AG09319 (cell line): ENCODE measurements at regions not wholly inside any gene's neighbourhood (a gene's known extent, or its start where the extent isn't known, plus 50 kb on each side); places are given as distances from the start of the nearest gene placed in this dataset.
A peak's percentile ranks its signal among the peaks of the same experiment; 100 is the strongest.

Experiments
- DNase-seq: peaks from one replicate; pipeline ENCODE4 v3.0.0-alpha.2; 2010; ENCODE audit warnings: low read depth; ENCODE audit errors: extremely low read depth
- TF ChIP-seq, protein P1 (sequence below): IDR thresholded peaks from 2 replicates; pipeline ENCODE4 v1.5.1; 2011; ENCODE audit warnings: low read depth, mild to moderate bottlenecking, inconsistent platforms, low read length, moderate library complexity

DNA sequence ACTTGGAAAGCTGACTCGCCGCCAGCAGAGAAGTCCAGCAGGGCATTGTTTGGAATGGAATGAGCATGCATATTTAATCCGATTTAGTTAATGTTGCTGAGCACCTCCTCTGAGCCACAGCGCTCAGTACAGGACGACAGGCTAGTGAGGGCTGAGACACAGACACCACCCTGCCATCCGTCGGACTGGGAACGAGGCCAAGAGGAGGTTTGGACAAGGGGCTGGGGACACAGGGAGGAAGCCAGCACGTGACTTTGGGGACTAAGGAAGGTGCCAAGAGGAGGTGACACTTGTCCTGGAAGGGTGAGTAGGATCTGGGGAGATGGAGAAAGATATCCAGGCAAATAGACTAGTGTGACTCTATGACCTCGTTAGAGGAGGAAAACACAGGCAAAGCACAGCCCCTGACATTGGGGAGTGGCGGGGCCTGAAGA, 152.5 kb upstream of the ECI2 start:
- DNase-seq: no peak
- TF ChIP-seq, protein P1, sequence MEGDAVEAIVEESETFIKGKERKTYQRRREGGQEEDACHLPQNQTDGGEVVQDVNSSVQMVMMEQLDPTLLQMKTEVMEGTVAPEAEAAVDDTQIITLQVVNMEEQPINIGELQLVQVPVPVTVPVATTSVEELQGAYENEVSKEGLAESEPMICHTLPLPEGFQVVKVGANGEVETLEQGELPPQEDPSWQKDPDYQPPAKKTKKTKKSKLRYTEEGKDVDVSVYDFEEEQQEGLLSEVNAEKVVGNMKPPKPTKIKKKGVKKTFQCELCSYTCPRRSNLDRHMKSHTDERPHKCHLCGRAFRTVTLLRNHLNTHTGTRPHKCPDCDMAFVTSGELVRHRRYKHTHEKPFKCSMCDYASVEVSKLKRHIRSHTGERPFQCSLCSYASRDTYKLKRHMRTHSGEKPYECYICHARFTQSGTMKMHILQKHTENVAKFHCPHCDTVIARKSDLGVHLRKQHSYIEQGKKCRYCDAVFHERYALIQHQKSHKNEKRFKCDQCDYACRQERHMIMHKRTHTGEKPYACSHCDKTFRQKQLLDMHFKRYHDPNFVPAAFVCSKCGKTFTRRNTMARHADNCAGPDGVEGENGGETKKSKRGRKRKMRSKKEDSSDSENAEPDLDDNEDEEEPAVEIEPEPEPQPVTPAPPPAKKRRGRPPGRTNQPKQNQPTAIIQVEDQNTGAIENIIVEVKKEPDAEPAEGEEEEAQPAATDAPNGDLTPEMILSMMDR: no peak

- DNase-seq: no peak
- TF ChIP-seq, protein P1: no peak
Measured at GRCh38 chr6:4287372-4287771, 152.0 kb upstream of the ECI2 start.

DNA sequence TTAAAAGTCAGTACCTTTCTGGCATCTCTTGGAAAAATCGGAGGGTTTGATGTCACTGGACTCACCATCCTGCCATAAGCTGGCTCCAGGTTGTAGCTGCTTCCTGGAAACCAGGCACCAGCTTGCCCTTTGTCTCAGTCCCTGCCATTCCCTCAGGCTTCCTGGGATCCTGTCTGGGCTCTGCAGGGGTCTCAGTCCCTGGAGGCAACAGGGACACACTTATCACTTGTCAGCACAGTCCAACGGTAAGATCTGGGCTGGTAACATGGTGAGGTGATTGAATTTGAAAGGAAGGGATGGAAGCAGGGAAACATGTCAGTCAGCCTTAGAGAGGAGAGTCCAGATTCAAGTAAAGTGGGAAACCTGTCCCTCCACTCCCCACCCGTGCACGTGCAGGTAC, 147.6 kb upstream of the ECI2 start:
- TF ChIP-seq, protein P1: no peak
- DNase-seq: no peak

DNA sequence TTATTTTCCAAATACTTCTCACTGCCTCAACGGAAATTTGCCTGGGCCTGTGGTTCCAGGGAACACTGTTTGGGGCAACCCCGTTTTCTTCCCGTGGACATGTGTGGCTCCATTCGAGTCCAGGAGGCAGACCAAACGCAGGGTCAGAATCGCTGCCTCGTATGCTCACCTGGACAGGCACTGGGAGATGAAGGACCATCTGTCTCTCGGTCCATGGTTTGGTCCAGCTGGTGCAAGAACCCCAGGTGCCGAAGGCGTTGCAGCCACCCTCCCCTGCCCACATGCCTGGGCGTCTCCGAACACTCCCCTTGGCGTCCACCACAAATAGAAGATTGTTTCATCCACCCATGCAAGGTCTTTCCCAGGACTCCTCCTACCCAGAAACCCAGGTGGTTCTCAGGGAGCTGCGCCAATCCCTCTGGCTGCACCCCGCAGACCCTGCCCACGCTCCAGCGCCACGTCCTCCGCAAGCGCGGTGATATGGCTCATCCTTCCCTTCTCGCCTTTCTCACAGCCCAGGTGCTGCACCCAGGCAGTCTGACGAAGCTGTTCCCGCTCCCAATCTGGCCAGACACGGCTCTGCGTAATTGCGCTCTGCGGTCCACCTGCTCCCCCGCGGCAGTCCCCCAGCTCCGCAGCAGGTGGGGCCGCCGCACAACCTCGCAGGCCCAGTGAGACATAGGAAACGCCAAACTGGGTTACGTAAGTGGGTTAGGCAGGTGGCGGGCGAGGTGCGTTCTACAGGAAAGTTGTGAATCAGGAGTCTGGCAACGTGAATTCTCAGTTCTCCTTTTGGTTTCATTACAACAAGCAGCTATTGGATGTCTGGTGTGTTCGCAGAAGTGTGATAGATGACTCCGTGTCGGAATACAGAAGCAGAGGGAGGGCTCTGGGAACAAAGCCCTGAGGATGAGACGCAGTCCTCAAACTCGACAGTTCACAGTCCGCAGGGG, 146.2 kb upstream of the ECI2 start:
- no peak for DNase-seq
- TF ChIP-seq, protein P1: peak; percentile 3

DNA sequence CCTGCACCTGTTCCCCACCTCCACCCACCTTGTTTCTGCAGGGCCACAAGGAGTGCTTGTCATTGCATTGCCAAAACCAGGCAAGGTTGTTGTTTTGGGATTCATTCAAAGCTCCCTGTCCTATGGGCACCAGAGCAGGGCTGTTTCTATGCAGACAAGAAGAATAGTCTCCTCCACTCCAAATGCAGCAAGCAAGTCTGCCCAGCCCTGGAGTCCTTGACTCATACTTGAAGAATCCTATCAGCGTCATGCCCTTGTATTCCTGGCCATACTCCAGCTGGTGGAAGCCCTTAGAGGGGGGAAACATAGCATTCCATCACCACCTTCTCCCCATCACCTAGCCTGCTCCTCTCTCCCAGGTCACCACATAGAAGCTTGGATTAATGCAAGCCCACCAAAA, 145.3 kb upstream of the ECI2 start:
- TF ChIP-seq, protein P1: no peak
- DNase-seq: peak; percentile 12

DNA sequence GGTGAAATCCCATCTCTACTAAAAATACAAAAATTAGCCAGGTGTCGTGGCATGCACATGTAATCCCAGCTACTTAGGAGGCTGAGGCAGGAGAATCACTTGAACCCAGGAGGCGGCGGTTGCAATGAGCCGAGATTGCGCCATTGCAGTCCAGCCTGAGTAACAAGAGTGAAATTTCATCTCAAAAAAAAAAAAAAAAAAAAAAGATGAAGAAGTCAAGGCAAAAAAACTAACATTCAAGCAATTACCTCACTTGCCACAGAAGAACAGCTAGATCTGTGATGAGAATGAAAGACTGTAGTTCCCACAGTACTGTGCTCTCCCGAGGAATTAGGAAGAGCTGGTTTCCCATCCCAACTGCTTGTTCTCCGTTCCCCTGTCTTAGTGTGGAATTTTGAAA, 144.7 kb upstream of the ECI2 start:
- no peak for DNase-seq
- TF ChIP-seq, protein P1: no peak

- TF ChIP-seq, protein P1: no peak
- DNase-seq: no peak
Measured at GRCh38 chr6:4274382-4275082, 139.2 kb upstream of the ECI2 start.
